HL-60 (cell line): ENCODE measurements at regions not wholly inside any gene's neighbourhood (a gene's known extent, or its start where the extent isn't known, plus 50 kb on each side); places are given as distances from the start of the nearest gene placed in this dataset.

Source experiments
- CTCF ChIP-seq: IDR thresholded peaks from one replicate; pipeline ENCODE4 v1.5.1; 2011; ENCODE audit warnings: low read length, control low read depth, inconsistent platforms; ENCODE audit not compliant: insufficient read depth
- POLR2AphosphoS5 ChIP-seq: IDR thresholded peaks from 2 replicates; pipeline ENCODE4 v1.6.1; 2012; ENCODE audit warnings: low read depth
- SPI1 ChIP-seq: IDR thresholded peaks from 2 replicates; pipeline ENCODE4 v1.6.1; 2012; ENCODE audit warnings: low read depth, mild to moderate bottlenecking, borderline replicate concordance
- TF ChIP-seq, protein P1 (sequence below): IDR thresholded peaks from 2 replicates; pipeline ENCODE4 v1.6.1; 2012; ENCODE audit warnings: low read depth; ENCODE audit not compliant: insufficient replicate concordance

- TF ChIP-seq CTCF (no peak), POLR2AphosphoS5 (no peak), SPI1 (no peak)
- TF ChIP-seq, protein P1, sequence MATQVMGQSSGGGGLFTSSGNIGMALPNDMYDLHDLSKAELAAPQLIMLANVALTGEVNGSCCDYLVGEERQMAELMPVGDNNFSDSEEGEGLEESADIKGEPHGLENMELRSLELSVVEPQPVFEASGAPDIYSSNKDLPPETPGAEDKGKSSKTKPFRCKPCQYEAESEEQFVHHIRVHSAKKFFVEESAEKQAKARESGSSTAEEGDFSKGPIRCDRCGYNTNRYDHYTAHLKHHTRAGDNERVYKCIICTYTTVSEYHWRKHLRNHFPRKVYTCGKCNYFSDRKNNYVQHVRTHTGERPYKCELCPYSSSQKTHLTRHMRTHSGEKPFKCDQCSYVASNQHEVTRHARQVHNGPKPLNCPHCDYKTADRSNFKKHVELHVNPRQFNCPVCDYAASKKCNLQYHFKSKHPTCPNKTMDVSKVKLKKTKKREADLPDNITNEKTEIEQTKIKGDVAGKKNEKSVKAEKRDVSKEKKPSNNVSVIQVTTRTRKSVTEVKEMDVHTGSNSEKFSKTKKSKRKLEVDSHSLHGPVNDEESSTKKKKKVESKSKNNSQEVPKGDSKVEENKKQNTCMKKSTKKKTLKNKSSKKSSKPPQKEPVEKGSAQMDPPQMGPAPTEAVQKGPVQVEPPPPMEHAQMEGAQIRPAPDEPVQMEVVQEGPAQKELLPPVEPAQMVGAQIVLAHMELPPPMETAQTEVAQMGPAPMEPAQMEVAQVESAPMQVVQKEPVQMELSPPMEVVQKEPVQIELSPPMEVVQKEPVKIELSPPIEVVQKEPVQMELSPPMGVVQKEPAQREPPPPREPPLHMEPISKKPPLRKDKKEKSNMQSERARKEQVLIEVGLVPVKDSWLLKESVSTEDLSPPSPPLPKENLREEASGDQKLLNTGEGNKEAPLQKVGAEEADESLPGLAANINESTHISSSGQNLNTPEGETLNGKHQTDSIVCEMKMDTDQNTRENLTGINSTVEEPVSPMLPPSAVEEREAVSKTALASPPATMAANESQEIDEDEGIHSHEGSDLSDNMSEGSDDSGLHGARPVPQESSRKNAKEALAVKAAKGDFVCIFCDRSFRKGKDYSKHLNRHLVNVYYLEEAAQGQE, result no peak
Measured at GRCh38 chr15:79689030-79689429, 207.8 kb downstream of the MTHFS start.
